HG03280 (cell line): ENCODE measurements at regions not wholly inside any gene's neighbourhood (a gene's known extent, or its start where the extent isn't known, plus 50 kb on each side); places are given as distances from the start of the nearest gene placed in this dataset.

Experiments used
- ATAC-seq: cut with Tn5 transposase; IDR thresholded peaks from one replicate; pipeline ENCODE4 v1.9.1; 2021; ENCODE audit warnings: mild to moderate bottlenecking, moderate library complexity; ENCODE audit not compliant: unreplicated experiment

DNA sequence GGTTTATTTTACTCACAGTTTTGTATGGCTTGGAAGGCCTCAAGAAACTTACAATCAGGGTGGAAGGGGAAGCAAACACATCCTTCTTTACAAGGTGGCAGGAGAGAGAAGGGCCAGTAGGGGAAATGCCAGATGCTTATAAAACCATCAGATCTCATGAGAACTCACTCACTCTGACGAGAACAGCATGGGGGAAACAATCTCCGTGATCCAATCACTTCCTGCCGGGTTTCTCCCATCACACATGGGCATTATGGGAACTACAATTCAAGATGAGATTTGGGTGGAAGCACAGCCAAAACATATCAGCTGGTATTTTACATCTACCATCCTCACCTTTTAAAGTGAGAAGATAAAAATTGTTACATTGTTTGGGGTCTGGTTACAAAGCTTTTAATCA is 427.9 kb upstream of the CDH7 start:
- ATAC-seq, result no peak

DNA sequence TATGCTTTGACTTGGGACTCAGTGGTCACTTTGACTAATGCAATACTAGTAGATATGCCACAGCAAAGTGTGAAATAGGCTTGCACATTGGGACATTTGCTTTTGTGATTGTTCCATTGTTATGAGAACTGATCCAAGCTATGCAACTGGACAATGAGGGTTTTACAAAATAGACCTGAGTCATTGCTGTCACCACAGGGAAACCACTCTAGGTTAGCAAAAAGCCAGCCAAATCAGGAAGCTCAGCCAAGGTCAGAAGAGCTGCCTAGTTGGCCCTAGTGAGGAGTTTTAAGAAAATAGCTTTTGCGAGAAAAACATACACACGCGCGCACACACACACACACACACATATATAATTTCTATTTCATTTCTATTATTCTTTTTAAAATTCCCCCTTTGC is 452.4 kb upstream of the CDH7 start:
- ATAC-seq, result no peak

DNA sequence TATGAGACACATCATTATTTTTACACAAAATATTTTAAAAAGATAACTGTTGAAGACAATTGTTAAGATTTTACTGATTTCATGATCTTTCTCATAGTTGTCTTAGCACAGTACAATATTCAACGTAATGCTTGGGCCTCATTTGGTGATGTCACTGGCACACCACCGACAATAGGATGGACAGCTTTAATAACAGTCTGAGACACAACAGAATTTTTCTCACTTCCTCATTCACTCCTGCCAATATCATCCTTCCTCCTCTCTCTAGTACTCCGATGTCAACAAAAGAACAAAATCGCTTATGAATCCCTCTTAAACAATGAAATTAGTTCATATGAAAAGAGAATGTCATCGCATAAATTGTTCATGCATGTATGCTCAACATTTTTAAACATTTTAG is 461.9 kb upstream of the CDH7 start:
- ATAC-seq, result no peak

- no peak for ATAC-seq
These were observed 463.2 kb upstream of the CDH7 start for GRCh38 chr18:65287652-65288051.

DNA sequence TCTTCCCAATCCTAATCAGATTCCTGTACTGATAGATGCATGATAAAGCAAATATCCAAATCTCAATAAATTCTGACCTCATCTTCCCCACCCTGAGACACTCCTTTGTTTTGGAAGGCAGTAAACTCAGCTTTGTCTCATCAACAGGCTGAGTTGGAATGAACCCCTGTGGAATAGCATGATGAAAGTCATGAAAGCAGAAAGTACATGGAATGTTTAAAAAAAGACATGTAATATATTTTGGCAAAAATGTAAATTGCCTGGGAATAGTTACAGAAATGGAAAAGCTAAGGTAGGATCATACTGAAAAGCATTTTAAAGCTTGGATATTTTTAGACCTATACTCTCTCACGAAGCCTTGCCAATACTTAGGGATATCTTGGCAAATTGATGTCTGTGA is 468.7 kb upstream of the CDH7 start:
- no peak for ATAC-seq

DNA sequence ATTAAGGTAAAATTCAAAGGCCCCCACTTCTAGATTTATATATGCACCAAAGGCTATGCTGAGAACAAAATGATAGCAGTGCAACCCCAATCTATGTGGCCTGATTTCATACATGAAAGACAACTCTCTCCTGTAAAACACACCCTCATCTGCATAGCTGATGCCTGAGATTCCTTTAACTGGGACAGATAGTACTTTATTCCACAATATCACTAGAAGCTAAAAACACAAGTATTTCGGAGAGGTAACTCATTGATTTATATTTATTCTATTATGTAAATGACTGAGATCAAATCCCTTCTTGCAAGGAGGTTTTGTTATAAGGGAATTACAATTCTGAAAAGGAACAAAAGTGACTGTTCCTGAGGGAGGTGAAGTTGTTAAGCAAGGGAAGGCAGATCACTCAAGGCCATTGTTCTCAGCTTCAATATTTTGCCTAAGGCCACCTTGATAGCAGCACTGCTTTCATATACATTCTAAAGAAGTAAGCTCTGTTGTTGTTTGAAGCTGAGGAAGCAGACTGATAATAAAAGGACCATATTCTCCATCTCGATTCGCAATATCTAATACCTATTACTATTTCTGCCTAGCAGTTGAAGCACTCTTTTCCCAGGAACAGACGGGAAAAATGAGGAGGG is 471.0 kb upstream of the CDH7 start:
- ATAC-seq, result no peak

DNA sequence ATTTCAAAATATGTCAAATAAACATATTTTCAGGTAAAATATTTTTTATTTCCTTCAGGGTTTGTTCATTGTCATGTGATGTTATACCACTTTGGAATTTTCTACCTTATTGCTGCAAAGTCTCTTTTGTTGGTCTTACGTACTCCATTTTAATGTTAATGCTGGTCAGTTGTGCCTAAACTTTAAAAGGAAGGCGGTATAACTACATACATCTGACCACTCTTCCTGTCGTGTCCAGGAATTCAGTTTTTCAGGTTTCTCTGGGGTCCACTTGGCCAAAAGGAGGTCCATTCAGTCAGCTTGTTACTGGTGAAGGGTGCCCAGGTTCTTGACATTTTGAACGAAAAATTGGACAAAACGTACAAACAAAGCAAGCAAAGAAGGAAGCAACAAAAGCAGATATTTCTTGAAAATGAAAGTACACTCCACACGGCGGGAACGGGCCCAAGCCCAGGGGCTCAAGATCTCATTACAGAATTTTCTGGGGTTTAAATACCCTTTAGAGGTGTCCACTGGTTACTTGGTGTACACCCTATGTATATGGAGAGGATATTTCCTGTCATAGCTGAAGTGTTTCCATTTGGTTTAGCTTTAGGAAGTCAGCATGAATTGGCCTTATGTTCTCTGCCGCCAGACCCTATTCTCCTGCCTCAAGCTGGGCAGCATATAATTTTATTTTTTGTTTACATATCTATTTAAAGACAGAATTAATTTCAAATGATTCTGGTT is 471.7 kb upstream of the CDH7 start:
- no peak for ATAC-seq

- no peak for ATAC-seq
These were observed 481.4 kb upstream of the CDH7 start for GRCh38 chr18:65269375-65269774.

GRCh38 chr18:65265761-65266160 is 485.1 kb upstream of the CDH7 start:
- ATAC-seq, result no peak

DNA sequence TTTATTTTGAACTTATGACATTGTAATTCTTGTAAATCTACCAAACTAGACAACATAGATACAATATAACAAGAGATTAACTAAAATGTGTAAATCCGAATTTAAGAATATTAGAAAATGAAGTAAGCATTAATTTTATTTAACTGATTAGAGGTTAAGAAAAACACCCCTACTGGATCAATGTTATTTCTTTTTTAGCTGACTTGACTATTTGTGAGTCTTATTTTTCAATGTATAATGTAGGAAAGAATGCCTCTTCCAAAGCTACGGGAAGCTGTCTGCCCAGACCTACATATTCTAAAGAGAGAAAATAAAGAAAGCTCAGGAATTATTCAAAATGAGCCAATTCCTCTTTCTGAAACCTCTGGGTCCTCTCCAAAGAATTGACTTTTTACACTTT is 490.8 kb upstream of the CDH7 start:
- no peak for ATAC-seq

DNA sequence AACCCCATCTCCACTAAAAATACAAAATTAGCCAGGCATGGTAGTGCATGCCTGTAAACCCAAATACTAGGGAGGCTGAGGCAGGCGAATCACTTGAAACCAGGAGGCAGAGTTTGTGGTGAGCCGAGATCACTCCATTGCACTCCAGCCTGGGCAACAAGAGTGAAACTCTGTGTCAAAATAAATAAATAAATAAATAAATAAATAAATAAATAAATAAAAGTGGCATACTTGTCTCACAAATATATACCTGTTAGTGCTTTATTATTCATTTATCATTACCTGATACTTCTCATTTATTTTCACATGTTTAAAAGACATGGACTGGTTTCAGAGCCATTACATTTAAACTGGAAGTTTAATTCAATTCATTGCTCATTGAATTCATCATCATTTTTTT is 491.4 kb upstream of the CDH7 start:
- ATAC-seq, result no peak

DNA sequence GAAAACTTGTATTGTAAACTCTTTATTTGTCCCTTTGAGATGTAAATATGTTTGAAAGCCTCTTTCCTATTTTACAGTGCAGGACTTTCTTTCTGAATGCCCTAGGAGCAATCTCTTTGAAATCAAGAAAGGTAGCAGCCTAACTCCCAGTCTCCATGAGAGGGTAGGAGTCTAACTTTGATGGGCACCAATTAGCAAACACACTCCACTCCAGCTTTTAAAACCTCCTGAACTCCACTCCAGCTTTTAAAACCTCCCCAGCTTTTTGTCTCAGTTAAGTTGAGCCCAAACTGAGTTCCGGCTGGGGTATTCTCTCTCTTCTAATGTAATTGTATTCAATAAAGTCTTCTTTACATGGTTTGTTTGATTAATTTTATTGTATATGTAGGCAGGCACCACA is 493.7 kb upstream of the CDH7 start:
- no peak for ATAC-seq

DNA sequence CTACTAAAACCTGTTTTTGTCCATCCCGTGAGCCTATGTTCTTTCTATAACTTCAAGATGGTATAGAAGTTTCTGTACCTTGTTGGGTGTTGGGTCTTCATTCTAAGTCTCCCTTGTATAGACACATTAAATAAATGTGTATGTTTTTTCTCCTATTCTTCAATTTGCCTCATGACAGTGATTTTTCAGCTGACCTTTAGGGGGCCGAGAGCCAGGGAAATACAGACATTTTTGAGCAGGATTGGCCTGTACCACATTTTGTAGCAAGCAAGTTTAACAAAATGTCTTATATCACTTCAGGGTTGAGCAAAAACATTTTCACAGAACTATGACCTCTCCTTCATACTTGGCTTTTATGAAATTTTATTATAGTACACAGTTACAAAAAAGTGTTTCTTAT is 495.4 kb upstream of the CDH7 start:
- ATAC-seq, result no peak

DNA sequence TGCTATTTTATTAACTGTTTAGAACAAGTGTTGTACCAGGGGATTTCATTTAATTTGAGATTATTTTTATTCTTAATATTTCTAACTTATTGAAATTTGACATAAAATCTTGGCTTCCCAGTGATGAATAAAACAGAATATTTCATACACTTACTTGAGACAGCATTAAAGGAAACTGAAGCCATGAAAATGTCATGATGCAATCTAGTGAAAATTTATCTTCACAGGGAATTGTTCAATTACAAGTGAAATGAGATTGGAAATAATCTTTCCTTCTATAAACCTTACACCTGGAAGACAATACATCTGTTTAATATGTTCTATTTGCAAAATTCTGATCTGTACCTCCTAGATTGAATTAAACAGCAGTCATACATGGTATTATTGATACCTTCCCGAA is 511.0 kb upstream of the CDH7 start:
- no peak for ATAC-seq

DNA sequence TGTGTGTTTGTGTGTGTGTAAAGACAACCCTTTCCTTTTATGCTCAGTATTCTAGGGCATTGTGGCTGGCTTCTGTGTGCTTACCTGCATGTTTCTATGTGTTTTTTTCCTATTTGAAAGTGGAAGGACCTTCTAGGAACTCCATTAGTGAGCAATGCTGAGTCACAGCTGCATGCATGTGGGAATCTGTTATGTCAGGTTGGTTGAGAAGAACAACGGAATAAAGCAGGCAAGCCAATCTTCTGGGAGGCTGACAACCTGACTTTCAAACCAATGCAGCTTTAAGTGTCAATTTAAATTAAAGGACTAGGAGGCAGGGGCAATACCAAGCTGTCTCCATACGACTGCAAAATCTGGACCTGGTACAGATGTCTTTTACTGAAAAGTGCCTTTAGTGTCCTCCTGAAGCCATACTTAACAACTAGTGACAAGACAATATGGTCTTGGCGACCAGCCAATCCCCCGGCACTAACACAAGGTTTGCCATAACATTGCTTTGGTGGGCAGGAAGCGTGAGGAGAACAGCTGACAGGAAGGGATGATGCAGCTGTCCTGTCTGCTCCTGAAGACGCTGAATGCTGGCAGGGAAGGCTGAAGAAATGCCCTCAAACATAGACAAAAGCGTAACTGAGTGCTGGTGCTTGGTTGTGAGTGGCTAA is 514.7 kb upstream of the CDH7 start:
- no peak for ATAC-seq

GRCh38 chr18:65230311-65230710 is 520.5 kb upstream of the CDH7 start:
- ATAC-seq, result no peak

GRCh38 chr18:65227970-65228369 is 522.8 kb upstream of the CDH7 start:
- no peak for ATAC-seq

DNA sequence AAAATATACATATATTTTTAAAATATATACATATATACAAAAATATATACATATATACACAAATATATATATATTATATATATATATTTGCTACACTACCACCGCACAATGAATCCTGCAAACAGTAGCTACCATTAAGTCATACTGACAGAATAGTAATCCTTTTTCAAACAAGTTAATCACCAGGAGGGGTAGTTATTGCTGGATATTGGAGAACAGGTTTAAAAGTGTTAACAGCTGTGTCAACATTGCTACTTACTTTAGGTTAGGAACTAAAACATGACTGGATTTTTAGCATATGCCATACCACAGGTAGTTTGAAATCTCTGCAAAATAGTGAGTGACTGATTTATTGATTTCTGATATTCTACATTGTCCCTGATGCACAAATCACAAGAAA is 529.1 kb upstream of the CDH7 start:
- no peak for ATAC-seq

GRCh38 chr18:65221115-65221514 is 529.7 kb upstream of the CDH7 start:
- ATAC-seq, result no peak

- no peak for ATAC-seq
These were observed 534.8 kb upstream of the CDH7 start for GRCh38 chr18:65215865-65216466.

GRCh38 chr18:65214456-65214855 is 536.4 kb upstream of the CDH7 start:
- no peak for ATAC-seq
